ENCODE measurements at regions not wholly inside any gene's neighbourhood (a gene's known extent, or its start where the extent isn't known, plus 50 kb on each side); places are given as distances from the start of the nearest gene placed in this dataset.

GRCh38 chr3:5071061-5071460 is 51.0 kb upstream of the ARL8B start:
- DNase-seq, result no peak
- no peak overlapping the region for H3K4me3 ChIP-seq (ENCODE audit: low read length in 3 of 3)
- intact Hi-C loops (cut with DNase I), result no loop called here
- FAIRE-seq, result no peak
- TF ChIP-seq CTCF (IDR thresholded peaks at IDR 0.05; ENCODE audit: borderline replicate concordance, extremely low read depth, insufficient read depth), result no peak
- H3K27me3 ChIP-seq (ENCODE audit: control insufficient read depth, insufficient read depth, low read length), result no peaks in the 10 kb centered on the region
- H3K27ac ChIP-seq (ENCODE audit: low read depth in 2 of 2, low read length in 2 of 2), result no peak overlapping the region
- no peaks in the 10 kb centered on the region for H3K4me1 ChIP-seq (ENCODE audit: control insufficient read depth in 2 of 3, insufficient read depth in 2 of 3, low read depth in 1 of 3, low read length in 3 of 3)
- no peaks in the 10 kb centered on the region for H3K9me3 ChIP-seq (ENCODE audit: control insufficient read depth in 2 of 3, insufficient read depth in 1 of 3, low read length in 3 of 3)
- no peak overlapping the region for H3K9ac ChIP-seq (ENCODE audit: low read length in 3 of 3)
- no peaks in the 10 kb centered on the region for H3K36me3 ChIP-seq (ENCODE audit: control insufficient read depth in 2 of 3, insufficient read depth in 3 of 3, low read length in 3 of 3)

- H3K27ac ChIP-seq (ENCODE audit: low read depth in 2 of 2, low read length in 2 of 2), result no peak overlapping the region
These were observed 49.8 kb upstream of the ARL8B start for GRCh38 chr3:5072100-5072816.

More at GRCh38 chr3:5072100-5072816, 49.8 kb upstream of the ARL8B start:
- intact Hi-C loops (cut with DNase I), result no loop called here
- Histone ChIP-seq H3K4me3 (ENCODE audit: low read length in 3 of 3) (no peak overlapping the region), H3K27me3 (ENCODE audit: control insufficient read depth, insufficient read depth, low read length) (no peaks in the 10 kb centered on the region), H3K9ac (ENCODE audit: low read length in 3 of 3) (no peak overlapping the region), H3K9me3 (ENCODE audit: control insufficient read depth in 2 of 3, insufficient read depth in 1 of 3, low read length in 3 of 3) (no peaks in the 10 kb centered on the region), H3K36me3 (ENCODE audit: control insufficient read depth in 2 of 3, insufficient read depth in 3 of 3, low read length in 3 of 3) (no peaks in the 10 kb centered on the region), H3K4me1 (ENCODE audit: control insufficient read depth in 2 of 3, insufficient read depth in 2 of 3, low read depth in 1 of 3, low read length in 3 of 3) (no peaks in the 10 kb centered on the region)
- FAIRE-seq (no peak), DNase-seq (no peak)
- no peak for TF ChIP-seq CTCF (IDR thresholded peaks at IDR 0.05; ENCODE audit: borderline replicate concordance, extremely low read depth, insufficient read depth)

Data from kidney (tissue), 13 donors.